ENCODE measurements at regions not wholly inside any gene's neighbourhood (a gene's known extent, or its start where the extent isn't known, plus 50 kb on each side); places are given as distances from the start of the nearest gene placed in this dataset.

DNA sequence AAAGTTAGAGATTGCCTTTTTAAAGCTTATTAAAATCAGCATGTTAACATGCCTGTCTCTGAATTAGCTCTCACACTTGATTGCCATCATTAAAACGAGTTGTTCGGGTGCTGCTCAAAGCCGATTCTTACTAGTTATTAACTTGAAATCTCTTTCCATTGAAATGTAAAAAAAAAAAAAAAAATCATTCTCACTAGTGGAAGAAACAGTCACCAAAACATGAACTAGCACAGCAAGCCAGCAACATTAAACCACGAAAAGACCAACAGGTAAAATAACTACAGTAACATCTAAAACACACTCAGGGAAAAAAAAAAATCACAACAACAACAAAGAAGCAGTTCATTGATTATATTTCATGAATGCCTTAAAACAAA lies 264.5 kb downstream of the MEIS1 start:
- WGBS, 2 experiments (ENCODE audit: insufficient coverage in 1 of 2, insufficient read length in 1 of 2): 75% methylated on average over 4 of the region's 4 CpGs; no CpG with 5 or more reads in 1 of the 2 experiments
- Histone ChIP-seq H3K9ac (ENCODE audit: extremely low read depth, low read length, poor library complexity, severe bottlenecking) (no peak overlapping the region), H3K4me3 (ENCODE audit: low read length) (no peak overlapping the region), H3K27ac (ENCODE audit: low read depth, low read length) (peak overlapping the region; percentile 79), H3K9me3 (ENCODE audit: control insufficient read depth, low read length) (no peaks in the 10 kb centered on the region), H3K4me1 (ENCODE audit: control insufficient read depth, insufficient read depth, low read length) (no peaks in the 10 kb centered on the region), H3K36me3 (ENCODE audit: control insufficient read depth, insufficient read depth, low read length) (no peaks in the 10 kb centered on the region), H3K27me3 (ENCODE audit: control insufficient read depth, insufficient read depth, low read length, poor library complexity, severe bottlenecking) (no peaks in the 10 kb centered on the region)
- no peak overlapping the region for H3K27ac Mint-ChIP-seq
- no peak for TF ChIP-seq CTCF (conservative IDR thresholded peaks at IDR 0.05)
- H3K27me3 Mint-ChIP-seq (ENCODE audit: insufficient read depth): peaks cover 2% of the 10 kb centered on the region
- peaks cover 13% of the 10 kb centered on the region for H3K4me1 Mint-ChIP-seq
- no peak overlapping the region for H3K4me3 Mint-ChIP-seq
- no peak for DNase-seq
- no peaks in the 10 kb centered on the region for H3K36me3 Mint-ChIP-seq (ENCODE audit: low read depth)
- no peaks in the 10 kb centered on the region for H3K9me3 Mint-ChIP-seq

GRCh38 chr2:66699793-66700676 lies 265.1 kb downstream of the MEIS1 start:
- no peak for DNase-seq
- Histone ChIP-seq H3K9ac (ENCODE audit: extremely low read depth, low read length, poor library complexity, severe bottlenecking) (no peak overlapping the region), H3K4me3 (ENCODE audit: low read length) (no peak overlapping the region), H3K27ac (ENCODE audit: low read depth, low read length) (peak overlapping the region; percentile 79), H3K27me3 (ENCODE audit: control insufficient read depth, insufficient read depth, low read length, poor library complexity, severe bottlenecking) (no peaks in the 10 kb centered on the region), H3K4me1 (ENCODE audit: control insufficient read depth, insufficient read depth, low read length) (no peaks in the 10 kb centered on the region), H3K36me3 (ENCODE audit: control insufficient read depth, insufficient read depth, low read length) (no peaks in the 10 kb centered on the region), H3K9me3 (ENCODE audit: control insufficient read depth, low read length) (no peaks in the 10 kb centered on the region)
- Mint-ChIP-seq H3K27ac (no peak overlapping the region), H3K4me3 (no peak overlapping the region), H3K4me1 (peaks cover 13% of the 10 kb centered on the region), H3K27me3 (ENCODE audit: insufficient read depth) (no peaks in the 10 kb centered on the region), H3K9me3 (no peaks in the 10 kb centered on the region), H3K36me3 (ENCODE audit: low read depth) (no peaks in the 10 kb centered on the region)
- 58 to 70% methylated on average over 4 to 7 of the region's 7 CpGs for WGBS, 2 experiments (ENCODE audit: insufficient coverage in 1 of 2, insufficient read length in 1 of 2)
- TF ChIP-seq CTCF (conservative IDR thresholded peaks at IDR 0.05): no peak

DNA sequence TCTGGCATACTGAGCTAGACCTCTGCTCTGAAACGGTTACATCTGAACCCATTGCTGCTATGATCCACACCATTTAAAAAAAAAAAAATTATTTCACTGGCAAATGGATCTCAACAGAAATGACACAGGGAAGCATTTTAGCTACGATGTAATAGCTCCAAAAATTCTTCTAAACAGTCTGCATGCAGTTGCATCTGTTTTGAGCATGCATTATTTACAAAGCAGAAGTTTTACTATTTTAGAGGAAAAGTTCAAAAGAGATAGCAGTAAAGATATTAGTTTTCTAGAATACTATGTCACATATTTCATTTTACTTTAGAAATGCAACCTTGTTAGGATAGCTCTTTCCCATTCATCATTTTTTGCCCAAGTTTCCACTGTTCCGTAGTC lies 265.7 kb downstream of the MEIS1 start:
- Mint-ChIP-seq H3K9me3 (no peaks in the 10 kb centered on the region), H3K36me3 (ENCODE audit: low read depth) (no peaks in the 10 kb centered on the region), H3K27ac (no peak overlapping the region), H3K27me3 (ENCODE audit: insufficient read depth) (no peaks in the 10 kb centered on the region), H3K4me1 (peaks cover 13% of the 10 kb centered on the region), H3K4me3 (no peak overlapping the region)
- DNase-seq: no peak
- H3K9me3 ChIP-seq (ENCODE audit: control insufficient read depth, low read length): no peaks in the 10 kb centered on the region
- peak overlapping the region; percentile 79 for H3K27ac ChIP-seq (ENCODE audit: low read depth, low read length)
- H3K4me3 ChIP-seq (ENCODE audit: low read length): no peak overlapping the region
- no peaks in the 10 kb centered on the region for H3K27me3 ChIP-seq (ENCODE audit: control insufficient read depth, insufficient read depth, low read length, poor library complexity, severe bottlenecking)
- WGBS, 2 experiments (ENCODE audit: insufficient coverage in 1 of 2, insufficient read length in 1 of 2): 88 to 92% methylated on average over 2 to 3 of the region's 3 CpGs
- no peaks in the 10 kb centered on the region for H3K4me1 ChIP-seq (ENCODE audit: control insufficient read depth, insufficient read depth, low read length)
- no peaks in the 10 kb centered on the region for H3K36me3 ChIP-seq (ENCODE audit: control insufficient read depth, insufficient read depth, low read length)
- no peak overlapping the region for H3K9ac ChIP-seq (ENCODE audit: extremely low read depth, low read length, poor library complexity, severe bottlenecking)
- no peak for TF ChIP-seq CTCF (conservative IDR thresholded peaks at IDR 0.05)
